HCT116 (cell line): ENCODE measurements at regions not wholly inside any gene's neighbourhood (a gene's known extent, or its start where the extent isn't known, plus 50 kb on each side); places are given as distances from the start of the nearest gene placed in this dataset.

ENCODE experiments used
- ATAC-seq: fragments of 200-7000 bp; cut with Tn5 transposase; 2 replicates; pipeline ENCODE4 v1.9.1; 2020; ENCODE audit warnings: mild to moderate bottlenecking, moderate library complexity
- BruUV-seq: library from RNA; stranded (reverse); fragments of 400-500 nt; replicated peaks from 2 replicates; lab custom pipeline; 2021; lab: Mats Ljungman, UMichigan
- CTCF ChIA-PET: fragments of 300-600 bp; sonication (Branson Sonifier 250); formaldehyde crosslinking; loops from one replicate; lab custom pipeline; 2021; ENCODE audit warnings: antibody characterized with exemption; lab: Charles Lee
- POLR2A ChIA-PET: fragments of 300-600, 350-600 bp; sonication (Branson Sonifier 250); formaldehyde crosslinking; loops from one replicate; lab custom pipeline; 2021; ENCODE audit warnings: antibody characterized with exemption; lab: Charles Lee
- RAD21 ChIA-PET, 2 experiments: fragments of 300-600 bp; sonication (Branson Sonifier 250); formaldehyde crosslinking; loops; one replicate each; lab custom pipeline; 2023; ENCODE audit warnings: low total read pairs in 2 of 2; ENCODE audit not compliant: uncharacterized antibody in 2 of 2, unreplicated experiment in 2 of 2, low non-redundant PET in 1 of 2; lab: Charles Lee
- DNase-seq: peaks from one replicate; pipeline ENCODE4 v3.0.0-alpha.2; 2010; ENCODE audit warnings: low read depth, low spot score
- H2AFZ ChIP-seq: fragments of 200-600 bp; shearing (Covaris generic), sonication (generic); 2 replicates; pipeline ENCODE4 v1.6.1; 2017; ENCODE audit warnings: low read depth, mixed run types, mixed read lengths, antibody characterized with exemption, low read length; ENCODE audit not compliant: poor library complexity, severe bottlenecking
- H3K27ac ChIP-seq: 2 replicates; pipeline ENCODE4 v1.5.1; 2012; ENCODE audit warnings: low read depth, low read length
- H3K27me3 ChIP-seq: fragments of 200-600 bp; sonication (generic); 2 replicates; pipeline ENCODE4 v1.6.1; 2016; ENCODE audit warnings: mixed run types, low read length, mixed read lengths; ENCODE audit not compliant: insufficient read depth
- H3K36me3 ChIP-seq, 2 experiments: fragments of 200-500 bp in 1 of 2; fragments of 200-600 bp in 1 of 2; sonication (Bioruptor generic) in 1 of 2; sonication (generic) in 1 of 2; 2 replicates each; pipeline versions ENCODE4 v1.5.1 to v1.6.1; 2014 to 2016; ENCODE audit warnings: low read length in 2 of 2, inconsistent platforms in 1 of 2, mixed read lengths in 1 of 2, mixed run types in 1 of 2; ENCODE audit not compliant: insufficient read depth in 2 of 2, control insufficient read depth in 1 of 2
- H3K4me1 ChIP-seq, 2 experiments: fragments of 200-600 bp in 1 of 2; sonication (generic) in 1 of 2; 2 replicates each; pipeline versions ENCODE4 v1.5.1 to v1.6.1; 2012 to 2017; ENCODE audit warnings: low read length in 2 of 2, inconsistent platforms in 1 of 2, mild to moderate bottlenecking in 1 of 2, mixed read lengths in 1 of 2, mixed run types in 1 of 2, moderate library complexity in 1 of 2; ENCODE audit not compliant: insufficient read depth in 2 of 2, control insufficient read depth in 1 of 2
- H3K4me2 ChIP-seq: fragments of 200-600 bp; sonication (generic); 2 replicates; pipeline ENCODE4 v1.6.1; 2017; ENCODE audit warnings: mixed run types, low read length, mixed read lengths
- H3K4me3 ChIP-seq, 2 experiments: fragments of 200-600 bp in 1 of 2; sonication (generic) in 1 of 2; replicated peaks in 1 of 2; 2 replicates each; pipeline ENCODE4 v1.5.1; 2011 to 2016; ENCODE audit warnings: low read length in 2 of 2, control low read depth in 1 of 2, low read depth in 1 of 2, mild to moderate bottlenecking in 1 of 2, mixed read lengths in 1 of 2, mixed run types in 1 of 2
- H3K79me2 ChIP-seq: fragments of 200-600 bp; sonication (generic); 2 replicates; pipeline ENCODE4 v1.6.1; 2017; ENCODE audit warnings: mild to moderate bottlenecking, mixed run types, low read length, moderate library complexity, mixed read lengths; ENCODE audit not compliant: insufficient read depth
- H3K9ac ChIP-seq: fragments of 200-600 bp; sonication (generic); 2 replicates; pipeline ENCODE4 v1.6.1; 2016; ENCODE audit warnings: low read length, mixed read lengths
- H3K9me2 ChIP-seq: fragments of 200-600 bp; sonication (generic), shearing (Covaris generic); 2 replicates; pipeline ENCODE4 v1.6.1; 2017; ENCODE audit warnings: mixed run types, mild to moderate bottlenecking, moderate library complexity; ENCODE audit not compliant: insufficient read depth
- H3K9me3 ChIP-seq, 2 experiments: fragments of 200-500 bp in 1 of 2; fragments of 200-600 bp in 1 of 2; sonication (Bioruptor generic) in 1 of 2; sonication (generic) in 1 of 2; 2 replicates each; pipeline ENCODE4 v1.6.1; 2014 to 2017; ENCODE audit warnings: low read length in 2 of 2, mixed read lengths in 2 of 2, inconsistent platforms in 1 of 2, low read depth in 1 of 2, mild to moderate bottlenecking in 1 of 2, mixed run types in 1 of 2, moderate library complexity in 1 of 2; ENCODE audit not compliant: control insufficient read depth in 1 of 2, insufficient read depth in 1 of 2
- H4K20me1 ChIP-seq: fragments of 200-600 bp; sonication (generic), shearing (Covaris generic); 2 replicates; pipeline ENCODE4 v1.6.1; 2017; ENCODE audit warnings: mixed run types, mild to moderate bottlenecking, moderate library complexity; ENCODE audit not compliant: insufficient read depth
- CBX3 ChIP-seq: IDR thresholded peaks from 2 replicates; pipeline ENCODE4 v1.6.1; 2012; ENCODE audit warnings: low read depth
- CEBPB ChIP-seq: IDR thresholded peaks from 2 replicates; pipeline ENCODE4 v1.6.1; 2012; ENCODE audit warnings: low read depth
- EGR1 ChIP-seq: IDR thresholded peaks from 2 replicates; pipeline ENCODE4 v1.6.1; 2012; ENCODE audit warnings: low read depth
- ELF1 ChIP-seq: IDR thresholded peaks from 2 replicates; pipeline ENCODE4 v1.6.1; 2012; ENCODE audit warnings: low read depth, borderline replicate concordance
- EZH2 ChIP-seq: fragments of 200-600 bp; sonication (generic); IDR thresholded peaks from 2 replicates; pipeline ENCODE4 v1.6.1; 2017; ENCODE audit warnings: antibody characterized with exemption, mixed run types
- FOSL1 ChIP-seq: IDR thresholded peaks from 2 replicates; pipeline ENCODE4 v1.6.1; 2012; ENCODE audit warnings: low read depth
- JUND ChIP-seq: IDR thresholded peaks from 2 replicates; pipeline ENCODE4 v1.6.1; 2012
- POLR2AphosphoS5 ChIP-seq: IDR thresholded peaks from 2 replicates; pipeline ENCODE4 v1.6.1; 2011; ENCODE audit warnings: mild to moderate bottlenecking, low read depth, low read length, moderate library complexity
- SIN3A ChIP-seq: IDR thresholded peaks from 2 replicates; pipeline ENCODE4 v1.6.1; 2012; ENCODE audit warnings: low read depth
- SP1 ChIP-seq: IDR thresholded peaks from 2 replicates; pipeline ENCODE4 v1.6.1; 2012; ENCODE audit warnings: low read depth
- SRF ChIP-seq: IDR thresholded peaks from 2 replicates; pipeline ENCODE4 v1.6.1; 2012; ENCODE audit warnings: low read depth
- TCF7L2 ChIP-seq: IDR thresholded peaks from 2 replicates; pipeline ENCODE4 v1.7.0; 2011; ENCODE audit warnings: borderline replicate concordance, inconsistent platforms; ENCODE audit not compliant: insufficient read depth, insufficient read length; ENCODE audit errors: extremely low read depth
- YY1 ChIP-seq: IDR thresholded peaks from 2 replicates; pipeline ENCODE4 v1.6.1; 2011; ENCODE audit warnings: low read length, low read depth, moderate library complexity, mild to moderate bottlenecking; ENCODE audit not compliant: insufficient replicate concordance; ENCODE audit errors: extremely low read depth
- ZFX ChIP-seq: fragments of 450-650 bp; IDR thresholded peaks from 2 replicates; pipeline ENCODE4 v1.6.1; 2017
- intact Hi-C: fragments of 100-400 bp; cut with micrococcal nuclease; formaldehyde crosslinking; loops from 2 replicates; pipeline ENCODE4 v1.10.0; 2022
- TF ChIP-seq, protein P1 (sequence below): IDR thresholded peaks from 2 replicates; pipeline ENCODE4 v1.6.1; 2012; ENCODE audit warnings: low read depth
- TF ChIP-seq, protein P2 (sequence below): IDR thresholded peaks from 2 replicates; pipeline ENCODE4 v1.6.1; 2012
- TF ChIP-seq, protein P3 (sequence below), 3 experiments: fragments of 200-600 bp in 1 of 3; sonication (generic) in 1 of 3; IDR thresholded peaks in 2 of 3; conservative IDR thresholded peaks in 1 of 3; 2 replicates each; pipeline ENCODE4 v1.5.1; 2012 to 2017; ENCODE audit warnings: low read depth in 2 of 3, low read length in 2 of 3, antibody characterized with exemption in 1 of 3, borderline replicate concordance in 1 of 3, control low read depth in 1 of 3, mild to moderate bottlenecking in 1 of 3, mixed read lengths in 1 of 3, mixed run types in 1 of 3, moderate library complexity in 1 of 3; ENCODE audit not compliant: insufficient read depth in 1 of 3
- TF ChIP-seq, protein P4 (sequence below): IDR thresholded peaks from 2 replicates; pipeline ENCODE4 v1.6.1; 2012

DNA sequence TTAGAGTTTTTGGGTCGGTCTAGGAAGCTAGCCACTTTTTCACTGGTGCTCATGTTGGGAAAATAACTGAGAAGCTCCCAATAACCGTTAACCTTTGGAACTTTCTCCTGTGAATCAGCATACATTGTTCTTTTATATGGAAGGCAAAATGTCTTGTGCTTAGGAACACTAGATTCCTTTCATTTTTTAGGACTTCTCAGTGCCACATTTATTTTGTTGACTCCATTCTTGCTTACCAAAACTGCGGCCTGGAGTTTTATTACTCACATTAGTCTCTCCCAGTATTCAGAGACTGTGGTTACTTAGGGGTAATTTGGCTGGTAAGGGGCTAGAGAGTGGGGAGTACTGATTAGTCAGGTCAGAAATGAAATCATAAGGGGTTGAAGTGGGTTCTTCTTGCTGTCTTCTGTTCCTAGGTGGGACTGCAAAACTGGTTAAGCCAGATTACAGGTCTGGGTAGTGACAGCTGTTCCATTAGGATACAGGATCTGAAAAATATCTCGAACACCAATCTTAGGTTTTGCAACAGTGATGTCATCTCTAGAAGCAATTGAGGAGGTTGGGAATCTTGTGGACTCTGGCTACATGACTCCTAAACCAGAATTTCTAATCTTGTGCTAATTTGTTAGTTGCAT, 631.4 kb upstream of the LUZP2 start:
- no peak for TF ChIP-seq ELF1
- TF ChIP-seq FOSL1: no peak
- no peak for TF ChIP-seq SP1
- no peak for TF ChIP-seq SRF
- no peak for TF ChIP-seq TCF7L2
- TF ChIP-seq SIN3A: no peak
- TF ChIP-seq EGR1: no peak
- TF ChIP-seq, protein P1, sequence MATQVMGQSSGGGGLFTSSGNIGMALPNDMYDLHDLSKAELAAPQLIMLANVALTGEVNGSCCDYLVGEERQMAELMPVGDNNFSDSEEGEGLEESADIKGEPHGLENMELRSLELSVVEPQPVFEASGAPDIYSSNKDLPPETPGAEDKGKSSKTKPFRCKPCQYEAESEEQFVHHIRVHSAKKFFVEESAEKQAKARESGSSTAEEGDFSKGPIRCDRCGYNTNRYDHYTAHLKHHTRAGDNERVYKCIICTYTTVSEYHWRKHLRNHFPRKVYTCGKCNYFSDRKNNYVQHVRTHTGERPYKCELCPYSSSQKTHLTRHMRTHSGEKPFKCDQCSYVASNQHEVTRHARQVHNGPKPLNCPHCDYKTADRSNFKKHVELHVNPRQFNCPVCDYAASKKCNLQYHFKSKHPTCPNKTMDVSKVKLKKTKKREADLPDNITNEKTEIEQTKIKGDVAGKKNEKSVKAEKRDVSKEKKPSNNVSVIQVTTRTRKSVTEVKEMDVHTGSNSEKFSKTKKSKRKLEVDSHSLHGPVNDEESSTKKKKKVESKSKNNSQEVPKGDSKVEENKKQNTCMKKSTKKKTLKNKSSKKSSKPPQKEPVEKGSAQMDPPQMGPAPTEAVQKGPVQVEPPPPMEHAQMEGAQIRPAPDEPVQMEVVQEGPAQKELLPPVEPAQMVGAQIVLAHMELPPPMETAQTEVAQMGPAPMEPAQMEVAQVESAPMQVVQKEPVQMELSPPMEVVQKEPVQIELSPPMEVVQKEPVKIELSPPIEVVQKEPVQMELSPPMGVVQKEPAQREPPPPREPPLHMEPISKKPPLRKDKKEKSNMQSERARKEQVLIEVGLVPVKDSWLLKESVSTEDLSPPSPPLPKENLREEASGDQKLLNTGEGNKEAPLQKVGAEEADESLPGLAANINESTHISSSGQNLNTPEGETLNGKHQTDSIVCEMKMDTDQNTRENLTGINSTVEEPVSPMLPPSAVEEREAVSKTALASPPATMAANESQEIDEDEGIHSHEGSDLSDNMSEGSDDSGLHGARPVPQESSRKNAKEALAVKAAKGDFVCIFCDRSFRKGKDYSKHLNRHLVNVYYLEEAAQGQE: no peak
- no peak for TF ChIP-seq CEBPB
- TF ChIP-seq, protein P2, sequence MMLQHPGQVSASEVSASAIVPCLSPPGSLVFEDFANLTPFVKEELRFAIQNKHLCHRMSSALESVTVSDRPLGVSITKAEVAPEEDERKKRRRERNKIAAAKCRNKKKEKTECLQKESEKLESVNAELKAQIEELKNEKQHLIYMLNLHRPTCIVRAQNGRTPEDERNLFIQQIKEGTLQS: no peak
- no peak for TF ChIP-seq POLR2AphosphoS5
- no peak for TF ChIP-seq EZH2
- TF ChIP-seq, protein P3, sequence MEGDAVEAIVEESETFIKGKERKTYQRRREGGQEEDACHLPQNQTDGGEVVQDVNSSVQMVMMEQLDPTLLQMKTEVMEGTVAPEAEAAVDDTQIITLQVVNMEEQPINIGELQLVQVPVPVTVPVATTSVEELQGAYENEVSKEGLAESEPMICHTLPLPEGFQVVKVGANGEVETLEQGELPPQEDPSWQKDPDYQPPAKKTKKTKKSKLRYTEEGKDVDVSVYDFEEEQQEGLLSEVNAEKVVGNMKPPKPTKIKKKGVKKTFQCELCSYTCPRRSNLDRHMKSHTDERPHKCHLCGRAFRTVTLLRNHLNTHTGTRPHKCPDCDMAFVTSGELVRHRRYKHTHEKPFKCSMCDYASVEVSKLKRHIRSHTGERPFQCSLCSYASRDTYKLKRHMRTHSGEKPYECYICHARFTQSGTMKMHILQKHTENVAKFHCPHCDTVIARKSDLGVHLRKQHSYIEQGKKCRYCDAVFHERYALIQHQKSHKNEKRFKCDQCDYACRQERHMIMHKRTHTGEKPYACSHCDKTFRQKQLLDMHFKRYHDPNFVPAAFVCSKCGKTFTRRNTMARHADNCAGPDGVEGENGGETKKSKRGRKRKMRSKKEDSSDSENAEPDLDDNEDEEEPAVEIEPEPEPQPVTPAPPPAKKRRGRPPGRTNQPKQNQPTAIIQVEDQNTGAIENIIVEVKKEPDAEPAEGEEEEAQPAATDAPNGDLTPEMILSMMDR (IDR thresholded peaks at IDR 0.05 in 2 of 3, conservative IDR thresholded peaks at IDR 0.05 in 1 of 3; ENCODE audit: borderline replicate concordance in 1 of 3, insufficient read depth in 1 of 3, low read depth in 2 of 3, low read length in 2 of 3): no peak
- TF ChIP-seq, protein P4, sequence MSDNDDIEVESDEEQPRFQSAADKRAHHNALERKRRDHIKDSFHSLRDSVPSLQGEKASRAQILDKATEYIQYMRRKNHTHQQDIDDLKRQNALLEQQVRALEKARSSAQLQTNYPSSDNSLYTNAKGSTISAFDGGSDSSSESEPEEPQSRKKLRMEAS: no peak
- TF ChIP-seq ZFX: no peak
- TF ChIP-seq JUND: no peak
- TF ChIP-seq CBX3: no peak
- no peak for TF ChIP-seq YY1
- ATAC-seq (no peak), DNase-seq (no peak)
- Histone ChIP-seq H3K36me3 (no peaks in the 10 kb centered on the region), H3K27me3 (no peaks in the 10 kb centered on the region), H3K4me1 (no peaks in the 10 kb centered on the region), H3K9me3 (peaks cover 11 to 14% of the 10 kb centered on the region in 2 experiments; a peak in 2 of 4 replicates), H3K4me2 (no peak overlapping the region), H3K4me3 (no peak overlapping the region), H4K20me1 (no peaks in the 10 kb centered on the region), H3K9ac (no peak overlapping the region), H3K79me2 (no peaks in the 10 kb centered on the region), H3K27ac (no peak overlapping the region), H2AFZ (no peak overlapping the region), H3K9me2 (no peaks in the 10 kb centered on the region)
- ChIA-PET POLR2A (no interaction called here), CTCF (no interaction called here), RAD21 (no interaction called here)
- no TSS peak for BruUV-seq
- intact Hi-C loops: no loop called here
